ENCODE measurements at regions not wholly inside any gene's neighbourhood (a gene's known extent, or its start where the extent isn't known, plus 50 kb on each side); places are given as distances from the start of the nearest gene placed in this dataset.

DNA sequence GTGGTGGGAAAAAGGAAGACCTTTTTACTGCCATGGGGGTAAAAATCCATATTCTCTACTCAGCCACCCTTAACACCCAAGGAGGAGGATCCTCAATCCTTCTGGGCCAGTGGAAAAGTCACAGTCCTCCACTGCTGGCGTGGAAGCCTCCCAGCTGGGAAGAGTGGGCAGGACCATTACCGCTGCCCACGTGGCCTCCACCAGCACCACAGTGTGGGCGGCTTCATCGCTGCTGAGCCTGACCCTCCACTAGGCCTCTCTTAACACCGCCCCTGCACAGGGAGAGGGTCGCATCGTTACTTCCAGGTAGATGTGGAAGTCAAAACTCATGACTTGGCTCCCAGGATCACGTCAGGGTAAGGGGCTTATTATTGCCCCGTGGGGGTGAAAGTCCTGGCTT, 656.5 kb downstream of the SUCLG1 start:
- TF ChIP-seq, protein P1, sequence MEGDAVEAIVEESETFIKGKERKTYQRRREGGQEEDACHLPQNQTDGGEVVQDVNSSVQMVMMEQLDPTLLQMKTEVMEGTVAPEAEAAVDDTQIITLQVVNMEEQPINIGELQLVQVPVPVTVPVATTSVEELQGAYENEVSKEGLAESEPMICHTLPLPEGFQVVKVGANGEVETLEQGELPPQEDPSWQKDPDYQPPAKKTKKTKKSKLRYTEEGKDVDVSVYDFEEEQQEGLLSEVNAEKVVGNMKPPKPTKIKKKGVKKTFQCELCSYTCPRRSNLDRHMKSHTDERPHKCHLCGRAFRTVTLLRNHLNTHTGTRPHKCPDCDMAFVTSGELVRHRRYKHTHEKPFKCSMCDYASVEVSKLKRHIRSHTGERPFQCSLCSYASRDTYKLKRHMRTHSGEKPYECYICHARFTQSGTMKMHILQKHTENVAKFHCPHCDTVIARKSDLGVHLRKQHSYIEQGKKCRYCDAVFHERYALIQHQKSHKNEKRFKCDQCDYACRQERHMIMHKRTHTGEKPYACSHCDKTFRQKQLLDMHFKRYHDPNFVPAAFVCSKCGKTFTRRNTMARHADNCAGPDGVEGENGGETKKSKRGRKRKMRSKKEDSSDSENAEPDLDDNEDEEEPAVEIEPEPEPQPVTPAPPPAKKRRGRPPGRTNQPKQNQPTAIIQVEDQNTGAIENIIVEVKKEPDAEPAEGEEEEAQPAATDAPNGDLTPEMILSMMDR (IDR thresholded peaks at IDR 0.05), result no peak
- no peak for TF ChIP-seq POLR2A (IDR thresholded peaks at IDR 0.05)
